ENCODE measurements at regions not wholly inside any gene's neighbourhood (a gene's known extent, or its start where the extent isn't known, plus 50 kb on each side); places are given as distances from the start of the nearest gene placed in this dataset.

GRCh38 chr3:8403996-8404395 is 97.6 kb upstream of the LMCD1 start:
- ATAC-seq (ENCODE audit: low FRiP score) = no peak
- no peak for TF ChIP-seq CTCF (IDR thresholded peaks at IDR 0.05)
- no peak for DNase-seq (ENCODE audit: low spot score)

GRCh38 chr3:8405144-8405543 is 96.5 kb upstream of the LMCD1 start:
- TF ChIP-seq CTCF (IDR thresholded peaks at IDR 0.05) = no peak
- no peak for ATAC-seq (ENCODE audit: low FRiP score)
- no peak for DNase-seq (ENCODE audit: low spot score)

- DNase-seq (ENCODE audit: low spot score) (no peak), ATAC-seq (ENCODE audit: low FRiP score) (no peak)
- no peak for TF ChIP-seq CTCF (IDR thresholded peaks at IDR 0.05)
Observed at GRCh38 chr3:8406479-8406878, 95.1 kb upstream of the LMCD1 start.

- DNase-seq (ENCODE audit: low spot score) (no peak), ATAC-seq (ENCODE audit: low FRiP score) (no peak)
- TF ChIP-seq CTCF (IDR thresholded peaks at IDR 0.05) = no peak
Observed at GRCh38 chr3:8413337-8413926, 88.2 kb upstream of the LMCD1 start.

GRCh38 chr3:8416965-8417364 is 84.7 kb upstream of the LMCD1 start:
- DNase-seq (ENCODE audit: low spot score) (no peak), ATAC-seq (ENCODE audit: low FRiP score) (no peak)
- no peak for TF ChIP-seq CTCF (IDR thresholded peaks at IDR 0.05)

GRCh38 chr3:8420612-8421011 is 81.0 kb upstream of the LMCD1 start:
- DNase-seq (ENCODE audit: low spot score) (no peak), ATAC-seq (ENCODE audit: low FRiP score) (no peak)
- no peak for TF ChIP-seq CTCF (IDR thresholded peaks at IDR 0.05)

GRCh38 chr3:8421267-8421666 is 80.4 kb upstream of the LMCD1 start:
- no peak for TF ChIP-seq CTCF (IDR thresholded peaks at IDR 0.05)
- DNase-seq (ENCODE audit: low spot score) (no peak), ATAC-seq (ENCODE audit: low FRiP score) (no peak)

Data from omental fat pad (tissue), 3 donors.